ENCODE measurements at regions not wholly inside any gene's neighbourhood (a gene's known extent, or its start where the extent isn't known, plus 50 kb on each side); places are given as distances from the start of the nearest gene placed in this dataset.

GRCh38 chr3:68436619-68437401 is 495.5 kb downstream of the TAFA4 start:
- Mint-ChIP-seq H3K4me3 (no peak overlapping the region), H3K36me3 (ENCODE audit: low read depth) (no peaks in the 10 kb centered on the region), H3K4me1 (no peaks in the 10 kb centered on the region), H3K27me3 (no peaks in the 10 kb centered on the region), H3K27ac (no peak overlapping the region)
- DNase-seq = no peak
- no peaks in the 10 kb centered on the region for H3K9me3 ChIP-seq (ENCODE audit: control insufficient read depth, low read length, poor library complexity, severe bottlenecking)
- no peak for ATAC-seq

GRCh38 chr3:68428495-68428894 is 503.9 kb downstream of the TAFA4 start:
- DNase-seq (no peak), ATAC-seq (no peak)
- H3K36me3 Mint-ChIP-seq (ENCODE audit: low read depth) = no peaks in the 10 kb centered on the region
- no peaks in the 10 kb centered on the region for H3K27me3 Mint-ChIP-seq
- H3K27ac Mint-ChIP-seq = no peak overlapping the region
- H3K4me3 Mint-ChIP-seq = no peak overlapping the region
- H3K9me3 ChIP-seq (ENCODE audit: control insufficient read depth, low read length, poor library complexity, severe bottlenecking) = no peaks in the 10 kb centered on the region
- no peaks in the 10 kb centered on the region for H3K4me1 Mint-ChIP-seq

GRCh38 chr3:68424796-68425460 is 507.4 kb downstream of the TAFA4 start:
- H3K4me3 Mint-ChIP-seq = no peak overlapping the region
- H3K4me1 Mint-ChIP-seq = no peaks in the 10 kb centered on the region
- no peak for ATAC-seq

GRCh38 chr3:68408626-68409025 is 523.7 kb downstream of the TAFA4 start:
- H3K36me3 Mint-ChIP-seq (ENCODE audit: low read depth) = no peaks in the 10 kb centered on the region
- DNase-seq (no peak), ATAC-seq (no peak)
- H3K4me3 Mint-ChIP-seq = no peak overlapping the region
- H3K27me3 Mint-ChIP-seq = no peaks in the 10 kb centered on the region
- H3K9me3 ChIP-seq (ENCODE audit: control insufficient read depth, low read length, poor library complexity, severe bottlenecking) = no peaks in the 10 kb centered on the region
- H3K27ac Mint-ChIP-seq = no peak overlapping the region
- no peaks in the 10 kb centered on the region for H3K4me1 Mint-ChIP-seq

More at GRCh38 chr3:68424796-68425460, 507.4 kb downstream of the TAFA4 start:
- Mint-ChIP-seq H3K36me3 (ENCODE audit: low read depth) (no peaks in the 10 kb centered on the region), H3K27me3 (no peaks in the 10 kb centered on the region), H3K27ac (no peak overlapping the region)
- DNase-seq = no peak
- no peaks in the 10 kb centered on the region for H3K9me3 ChIP-seq (ENCODE audit: control insufficient read depth, low read length, poor library complexity, severe bottlenecking)

GRCh38 chr3:68403741-68404140 is 528.6 kb downstream of the TAFA4 start:
- no peak for ATAC-seq
- Mint-ChIP-seq H3K4me3 (no peak overlapping the region), H3K36me3 (ENCODE audit: low read depth) (no peaks in the 10 kb centered on the region), H3K27me3 (no peaks in the 10 kb centered on the region), H3K27ac (no peak overlapping the region), H3K4me1 (no peaks in the 10 kb centered on the region)
- H3K9me3 ChIP-seq (ENCODE audit: control insufficient read depth, low read length, poor library complexity, severe bottlenecking) = no peaks in the 10 kb centered on the region
- no peak for DNase-seq

GRCh38 chr3:68402235-68402918 is 530.0 kb downstream of the TAFA4 start:
- ATAC-seq (no peak), DNase-seq (no peak)
- Mint-ChIP-seq H3K4me3 (no peak overlapping the region), H3K27me3 (no peaks in the 10 kb centered on the region), H3K27ac (no peak overlapping the region), H3K4me1 (no peaks in the 10 kb centered on the region), H3K36me3 (ENCODE audit: low read depth) (no peaks in the 10 kb centered on the region)
- no peaks in the 10 kb centered on the region for H3K9me3 ChIP-seq (ENCODE audit: control insufficient read depth, low read length, poor library complexity, severe bottlenecking)

GRCh38 chr3:68378631-68379030 is 553.7 kb downstream of the TAFA4 start:
- DNase-seq (no peak), ATAC-seq (no peak)
- H3K9me3 ChIP-seq (ENCODE audit: control insufficient read depth, low read length, poor library complexity, severe bottlenecking) = peaks cover 3% of the 10 kb centered on the region
- no peaks in the 10 kb centered on the region for H3K27me3 Mint-ChIP-seq
- no peaks in the 10 kb centered on the region for H3K36me3 Mint-ChIP-seq (ENCODE audit: low read depth)
- no peaks in the 10 kb centered on the region for H3K4me1 Mint-ChIP-seq
- H3K27ac Mint-ChIP-seq = no peak overlapping the region
- H3K4me3 Mint-ChIP-seq = no peak overlapping the region

- no peak for ATAC-seq
- H3K27ac Mint-ChIP-seq = no peak overlapping the region
- H3K27me3 Mint-ChIP-seq = no peaks in the 10 kb centered on the region
- H3K4me3 Mint-ChIP-seq = no peak overlapping the region
- peaks cover 3% of the 10 kb centered on the region for H3K9me3 ChIP-seq (ENCODE audit: control insufficient read depth, low read length, poor library complexity, severe bottlenecking)
- no peaks in the 10 kb centered on the region for H3K36me3 Mint-ChIP-seq (ENCODE audit: low read depth)
- H3K4me1 Mint-ChIP-seq = no peaks in the 10 kb centered on the region
- DNase-seq = no peak
Observed at GRCh38 chr3:68373727-68374126, 558.6 kb downstream of the TAFA4 start.

- Mint-ChIP-seq H3K27me3 (no peaks in the 10 kb centered on the region), H3K4me3 (no peak overlapping the region), H3K27ac (no peak overlapping the region), H3K36me3 (ENCODE audit: low read depth) (no peaks in the 10 kb centered on the region), H3K4me1 (no peaks in the 10 kb centered on the region)
- H3K9me3 ChIP-seq (ENCODE audit: control insufficient read depth, low read length, poor library complexity, severe bottlenecking) = no peaks in the 10 kb centered on the region
- ATAC-seq = no peak
- no peak for DNase-seq
Observed at GRCh38 chr3:68363796-68364195, 568.6 kb downstream of the TAFA4 start.

GRCh38 chr3:68360492-68360891 is 571.9 kb downstream of the TAFA4 start:
- H3K4me3 Mint-ChIP-seq = no peak overlapping the region
- ATAC-seq = no peak
- H3K4me1 Mint-ChIP-seq = no peaks in the 10 kb centered on the region
- no peaks in the 10 kb centered on the region for H3K27me3 Mint-ChIP-seq
- H3K9me3 ChIP-seq (ENCODE audit: control insufficient read depth, low read length, poor library complexity, severe bottlenecking) = no peaks in the 10 kb centered on the region
- H3K36me3 Mint-ChIP-seq (ENCODE audit: low read depth) = no peaks in the 10 kb centered on the region
- H3K27ac Mint-ChIP-seq = no peak overlapping the region
- DNase-seq = no peak

GRCh38 chr3:68345781-68346180 is 586.6 kb downstream of the TAFA4 start:
- DNase-seq (no peak), ATAC-seq (no peak)
- Mint-ChIP-seq H3K27ac (no peak overlapping the region), H3K36me3 (ENCODE audit: low read depth) (peaks cover 3% of the 10 kb centered on the region), H3K4me1 (no peaks in the 10 kb centered on the region), H3K4me3 (no peak overlapping the region), H3K27me3 (no peaks in the 10 kb centered on the region)
- no peaks in the 10 kb centered on the region for H3K9me3 ChIP-seq (ENCODE audit: control insufficient read depth, low read length, poor library complexity, severe bottlenecking)

- DNase-seq (no peak), ATAC-seq (no peak)
- Mint-ChIP-seq H3K4me3 (no peak overlapping the region), H3K36me3 (ENCODE audit: low read depth) (no peaks in the 10 kb centered on the region), H3K27ac (no peak overlapping the region), H3K27me3 (no peaks in the 10 kb centered on the region), H3K4me1 (no peaks in the 10 kb centered on the region)
- H3K9me3 ChIP-seq (ENCODE audit: control insufficient read depth, low read length, poor library complexity, severe bottlenecking) = no peaks in the 10 kb centered on the region
Observed at GRCh38 chr3:68342426-68342825, 589.9 kb downstream of the TAFA4 start.

GRCh38 chr3:68336042-68336441 is 596.3 kb downstream of the TAFA4 start:
- Mint-ChIP-seq H3K36me3 (ENCODE audit: low read depth) (no peaks in the 10 kb centered on the region), H3K27me3 (no peaks in the 10 kb centered on the region), H3K4me3 (no peak overlapping the region), H3K4me1 (no peaks in the 10 kb centered on the region), H3K27ac (no peak overlapping the region)
- DNase-seq (no peak), ATAC-seq (no peak)
- H3K9me3 ChIP-seq (ENCODE audit: control insufficient read depth, low read length, poor library complexity, severe bottlenecking) = no peaks in the 10 kb centered on the region

Data from T-helper 17 cell (primary cell).